ENCODE measurements at regions not wholly inside any gene's neighbourhood (a gene's known extent, or its start where the extent isn't known, plus 50 kb on each side); places are given as distances from the start of the nearest gene placed in this dataset.
"Not testable (repeated sequence)": the region's sequence is repeated elsewhere in the genome, so short reads cannot be mapped to it uniquely, and the experiment has no call there.

DNA sequence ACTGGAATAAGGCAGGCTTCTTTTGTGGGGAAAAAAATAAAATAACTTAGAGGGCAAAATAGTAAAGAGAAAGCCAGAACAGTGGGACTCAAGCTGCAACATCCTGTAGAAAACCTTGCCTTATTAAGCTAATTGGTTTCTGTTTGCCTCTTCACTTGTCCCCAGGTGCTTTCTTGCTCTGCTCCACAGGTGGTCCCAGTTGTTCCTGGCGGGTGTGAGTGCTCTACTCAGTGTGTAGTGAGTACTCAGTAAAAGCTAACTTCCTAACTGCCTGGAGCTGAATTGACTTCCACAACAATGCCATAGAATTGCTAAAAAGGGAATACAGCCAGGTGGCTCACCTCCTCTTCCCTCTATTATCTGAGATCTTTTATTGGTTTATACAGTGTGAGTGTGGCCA is 930.2 kb downstream of the C4orf33 start:
- Histone ChIP-seq H3K9ac (ENCODE audit: insufficient read length, low read depth) (no peak overlapping the region), H3K4me3 (ENCODE audit: insufficient read length, low read depth) (no peak overlapping the region), H3K4me1 (ENCODE audit: insufficient read depth, insufficient read length) (no peaks in the 10 kb centered on the region), H3K27me3 (ENCODE audit: insufficient read depth, insufficient read length) (no peaks in the 10 kb centered on the region), H3K9me3 (ENCODE audit: insufficient read depth, low read length) (peaks cover 17% of the 10 kb centered on the region; the same call in 1 of the 2 replicates), H3K36me3 (ENCODE audit: insufficient read depth, insufficient read length, low read length) (no peaks in the 10 kb centered on the region)
- DNase-seq (ENCODE audit: low read depth, low spot score) = peak; percentile 90
- TF ChIP-seq YY1 (IDR thresholded peaks at IDR 0.05; ENCODE audit: insufficient read depth, insufficient read length) (no peak), ZNF274 (IDR thresholded peaks at IDR 0.05; ENCODE audit: low read depth, low read length) (no peak), SUZ12 (IDR thresholded peaks at IDR 0.05; ENCODE audit: extremely low read depth, insufficient read depth, insufficient read length) (no peak)

DNA sequence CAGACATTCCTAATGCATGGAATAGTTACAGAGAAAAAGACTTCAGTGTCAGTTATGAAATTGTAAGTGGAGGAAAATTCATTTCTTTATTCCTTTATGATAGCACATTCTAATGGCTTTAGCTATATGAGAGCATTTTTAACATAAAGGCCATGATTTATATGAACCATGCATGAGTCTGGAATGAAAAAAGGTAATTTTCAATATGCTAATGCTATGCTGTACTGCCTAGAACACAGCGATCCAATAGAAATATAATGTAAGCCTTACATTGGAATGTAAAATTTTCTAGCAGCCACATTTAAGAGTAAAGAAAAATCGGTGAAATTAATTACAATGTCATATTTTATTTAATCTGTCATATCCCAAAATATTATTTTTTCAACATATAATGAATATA is 932.0 kb downstream of the C4orf33 start:
- no peak overlapping the region for H3K9ac ChIP-seq (ENCODE audit: insufficient read length, low read depth)
- no peak for DNase-seq (ENCODE audit: low read depth, low spot score)
- no peaks in the 10 kb centered on the region for H3K36me3 ChIP-seq (ENCODE audit: insufficient read depth, insufficient read length, low read length)
- TF ChIP-seq YY1 (IDR thresholded peaks at IDR 0.05; ENCODE audit: insufficient read depth, insufficient read length) (no peak), SUZ12 (IDR thresholded peaks at IDR 0.05; ENCODE audit: extremely low read depth, insufficient read depth, insufficient read length) (no peak), ZNF274 (IDR thresholded peaks at IDR 0.05; ENCODE audit: low read depth, low read length) (no peak)
- no peaks in the 10 kb centered on the region for H3K27me3 ChIP-seq (ENCODE audit: insufficient read depth, insufficient read length)
- peaks cover 17% of the 10 kb centered on the region; the same call in 1 of the 2 replicates for H3K9me3 ChIP-seq (ENCODE audit: insufficient read depth, low read length)
- no peak overlapping the region for H3K4me3 ChIP-seq (ENCODE audit: insufficient read length, low read depth)
- H3K4me1 ChIP-seq (ENCODE audit: insufficient read depth, insufficient read length) = no peaks in the 10 kb centered on the region

DNA sequence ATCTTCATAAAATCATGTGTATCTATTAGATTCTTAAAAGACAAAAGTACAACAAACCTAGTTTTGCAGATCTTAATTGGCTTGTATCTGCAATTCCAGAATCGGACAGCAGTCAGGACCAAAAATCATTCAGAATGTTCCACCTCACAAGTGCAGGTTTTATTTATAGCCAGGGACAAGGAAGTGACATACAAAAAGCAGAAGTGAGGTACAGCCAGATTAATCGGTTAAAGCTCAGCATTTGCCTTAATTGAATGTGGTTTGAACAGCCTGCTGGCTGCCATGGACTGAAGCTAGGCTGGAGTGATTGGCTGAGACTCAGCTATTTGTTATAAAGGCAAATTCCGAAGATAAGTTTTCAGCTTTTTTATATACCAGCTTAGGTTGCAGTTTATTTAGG is 932.6 kb downstream of the C4orf33 start:
- H3K4me3 ChIP-seq (ENCODE audit: insufficient read length, low read depth) = no peak overlapping the region
- no peak overlapping the region for H3K9ac ChIP-seq (ENCODE audit: insufficient read length, low read depth)
- no peak for DNase-seq (ENCODE audit: low read depth, low spot score)
- TF ChIP-seq YY1 (IDR thresholded peaks at IDR 0.05; ENCODE audit: insufficient read depth, insufficient read length) (no peak), ZNF274 (IDR thresholded peaks at IDR 0.05; ENCODE audit: low read depth, low read length) (no peak), SUZ12 (IDR thresholded peaks at IDR 0.05; ENCODE audit: extremely low read depth, insufficient read depth, insufficient read length) (no peak)
- peaks cover 17% of the 10 kb centered on the region; the same call in 1 of the 2 replicates for H3K9me3 ChIP-seq (ENCODE audit: insufficient read depth, low read length)
- H3K4me1 ChIP-seq (ENCODE audit: insufficient read depth, insufficient read length) = no peaks in the 10 kb centered on the region
- no peaks in the 10 kb centered on the region for H3K36me3 ChIP-seq (ENCODE audit: insufficient read depth, insufficient read length, low read length)
- no peaks in the 10 kb centered on the region for H3K27me3 ChIP-seq (ENCODE audit: insufficient read depth, insufficient read length)

DNA sequence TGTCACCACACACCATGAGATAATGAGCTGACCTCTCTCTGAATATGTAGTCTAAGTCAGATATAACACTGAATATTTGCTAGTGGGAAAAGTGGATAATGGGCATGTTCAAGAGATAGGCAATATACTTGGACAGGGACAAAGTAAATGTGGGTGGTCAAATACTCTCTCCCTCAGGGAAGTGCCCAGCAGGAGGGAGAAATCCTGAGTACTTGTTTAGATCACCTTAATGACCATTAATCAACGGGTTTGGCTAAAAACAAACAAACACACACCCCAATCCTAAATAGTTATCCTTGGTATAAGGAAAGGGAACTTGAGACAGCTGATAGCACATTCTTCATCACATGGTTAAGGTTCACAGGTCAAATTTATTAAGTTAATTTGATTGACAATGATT is 933.5 kb downstream of the C4orf33 start:
- Histone ChIP-seq H3K4me3 (ENCODE audit: insufficient read length, low read depth) (no peak overlapping the region), H3K9me3 (ENCODE audit: insufficient read depth, low read length) (peaks cover 15% of the 10 kb centered on the region; the same call in 1 of the 2 replicates), H3K36me3 (ENCODE audit: insufficient read depth, insufficient read length, low read length) (no peaks in the 10 kb centered on the region), H3K4me1 (ENCODE audit: insufficient read depth, insufficient read length) (no peaks in the 10 kb centered on the region), H3K27me3 (ENCODE audit: insufficient read depth, insufficient read length) (no peaks in the 10 kb centered on the region), H3K9ac (ENCODE audit: insufficient read length, low read depth) (no peak overlapping the region)
- TF ChIP-seq ZNF274 (IDR thresholded peaks at IDR 0.05; ENCODE audit: low read depth, low read length) = no peak
- TF ChIP-seq SUZ12 (IDR thresholded peaks at IDR 0.05; ENCODE audit: extremely low read depth, insufficient read depth, insufficient read length) = no peak
- no peak for TF ChIP-seq YY1 (IDR thresholded peaks at IDR 0.05; ENCODE audit: insufficient read depth, insufficient read length)
- no peak for DNase-seq (ENCODE audit: low read depth, low spot score)

DNA sequence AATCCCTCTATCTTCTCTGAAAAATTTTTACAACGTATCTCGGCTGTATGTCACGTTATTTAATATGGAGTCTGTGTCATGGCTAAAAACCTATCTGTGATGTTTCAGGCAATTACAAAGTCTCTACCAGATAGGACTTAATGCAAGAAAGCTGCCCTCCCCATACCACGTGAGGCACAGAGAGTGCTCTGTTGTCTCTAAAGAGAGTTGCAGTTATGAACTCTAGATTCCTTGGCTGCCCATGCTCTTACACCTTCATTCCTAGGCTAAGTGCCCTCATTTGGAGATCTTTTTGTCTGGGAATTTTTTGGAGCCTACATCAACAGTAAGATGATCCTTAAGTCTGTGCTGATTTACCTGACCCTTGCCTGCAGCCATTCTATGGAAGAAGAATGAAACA is 935.9 kb downstream of the C4orf33 start:
- H3K9me3 ChIP-seq (ENCODE audit: insufficient read depth, low read length) = no peaks in the 10 kb centered on the region
- no peaks in the 10 kb centered on the region for H3K27me3 ChIP-seq (ENCODE audit: insufficient read depth, insufficient read length)
- no peaks in the 10 kb centered on the region for H3K36me3 ChIP-seq (ENCODE audit: insufficient read depth, insufficient read length, low read length)
- no peak for TF ChIP-seq SUZ12 (IDR thresholded peaks at IDR 0.05; ENCODE audit: extremely low read depth, insufficient read depth, insufficient read length)
- TF ChIP-seq YY1 (IDR thresholded peaks at IDR 0.05; ENCODE audit: insufficient read depth, insufficient read length) = no peak
- TF ChIP-seq ZNF274 (IDR thresholded peaks at IDR 0.05; ENCODE audit: low read depth, low read length) = no peak
- no peaks in the 10 kb centered on the region for H3K4me1 ChIP-seq (ENCODE audit: insufficient read depth, insufficient read length)
- DNase-seq (ENCODE audit: low read depth, low spot score) = no peak
- no peak overlapping the region for H3K9ac ChIP-seq (ENCODE audit: insufficient read length, low read depth)
- no peak overlapping the region for H3K4me3 ChIP-seq (ENCODE audit: insufficient read length, low read depth)

DNA sequence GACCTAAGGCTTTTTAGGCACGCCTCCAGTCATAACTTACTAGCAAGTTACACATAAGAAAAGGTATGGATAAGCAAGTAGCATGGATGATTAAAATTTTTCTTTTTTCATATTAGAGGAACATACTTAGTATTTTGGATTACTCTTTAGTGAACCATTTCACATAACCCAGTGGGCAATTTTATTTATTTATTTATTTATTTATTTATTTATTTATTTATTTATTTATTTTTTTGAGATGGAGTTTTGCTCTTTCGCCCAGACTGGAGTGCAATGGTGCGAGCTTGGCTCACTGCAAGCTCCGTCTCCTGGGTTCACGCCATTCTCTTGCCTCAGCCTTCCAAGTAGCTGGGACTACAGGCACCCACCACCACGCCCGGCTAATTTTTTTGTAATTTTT is 937.7 kb downstream of the C4orf33 start:
- H3K9me3 ChIP-seq (ENCODE audit: insufficient read depth, low read length); DNase-seq (ENCODE audit: low read depth, low spot score); H3K4me3 ChIP-seq (ENCODE audit: insufficient read length, low read depth); H3K27me3 ChIP-seq (ENCODE audit: insufficient read depth, insufficient read length); H3K4me1 ChIP-seq (ENCODE audit: insufficient read depth, insufficient read length); H3K9ac ChIP-seq (ENCODE audit: insufficient read length, low read depth); H3K36me3 ChIP-seq (ENCODE audit: insufficient read depth, insufficient read length, low read length): not testable (repeated sequence)

DNA sequence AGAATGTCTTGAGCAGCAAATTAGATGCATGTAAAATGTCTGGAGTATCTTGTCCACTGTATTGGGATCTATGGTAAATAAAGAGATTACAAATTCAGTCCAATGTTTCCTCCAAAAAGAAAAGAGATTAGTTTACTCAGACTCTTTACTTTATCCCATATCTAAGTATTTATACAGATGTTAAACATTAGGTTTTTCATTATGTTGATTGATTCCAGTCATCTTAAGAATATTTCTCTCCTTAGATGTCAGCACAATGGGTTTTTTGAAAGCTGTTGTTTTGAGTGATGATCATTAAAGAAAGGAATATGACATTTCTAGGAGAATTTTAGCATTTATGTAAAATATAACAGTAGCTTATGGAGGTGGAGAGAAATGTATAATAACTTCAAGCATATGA is 938.9 kb downstream of the C4orf33 start:
- no peak overlapping the region for H3K9ac ChIP-seq (ENCODE audit: insufficient read length, low read depth)
- no peaks in the 10 kb centered on the region for H3K4me1 ChIP-seq (ENCODE audit: insufficient read depth, insufficient read length)
- H3K36me3 ChIP-seq (ENCODE audit: insufficient read depth, insufficient read length, low read length) = no peaks in the 10 kb centered on the region
- no peak for TF ChIP-seq YY1 (IDR thresholded peaks at IDR 0.05; ENCODE audit: insufficient read depth, insufficient read length)
- no peak for TF ChIP-seq ZNF274 (IDR thresholded peaks at IDR 0.05; ENCODE audit: low read depth, low read length)
- no peak for TF ChIP-seq SUZ12 (IDR thresholded peaks at IDR 0.05; ENCODE audit: extremely low read depth, insufficient read depth, insufficient read length)
- H3K9me3 ChIP-seq (ENCODE audit: insufficient read depth, low read length) = no peaks in the 10 kb centered on the region; the same call in 1 of the 2 replicates
- no peaks in the 10 kb centered on the region for H3K27me3 ChIP-seq (ENCODE audit: insufficient read depth, insufficient read length)
- no peak overlapping the region for H3K4me3 ChIP-seq (ENCODE audit: insufficient read length, low read depth)
- no peak for DNase-seq (ENCODE audit: low read depth, low spot score)

DNA sequence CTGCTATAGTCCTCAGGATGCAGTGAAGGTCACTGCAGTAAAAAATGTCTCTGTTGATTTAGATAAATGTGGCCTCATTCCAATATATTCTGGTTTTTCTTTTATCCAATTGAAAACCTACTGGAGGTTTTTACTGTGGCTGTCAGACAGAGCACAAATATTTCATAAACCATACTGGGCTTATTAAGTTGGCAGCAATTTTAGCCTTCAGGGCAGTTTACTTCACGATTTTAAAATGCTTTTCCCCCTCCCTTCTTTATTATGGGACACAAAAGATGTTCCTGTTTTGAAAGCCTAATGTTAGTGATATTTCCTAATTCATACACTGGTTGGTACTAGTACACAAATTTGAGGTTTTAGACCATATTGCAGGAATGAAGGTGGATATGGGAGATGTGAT is 939.4 kb downstream of the C4orf33 start:
- TF ChIP-seq YY1 (IDR thresholded peaks at IDR 0.05; ENCODE audit: insufficient read depth, insufficient read length) (no peak), ZNF274 (IDR thresholded peaks at IDR 0.05; ENCODE audit: low read depth, low read length) (no peak), SUZ12 (IDR thresholded peaks at IDR 0.05; ENCODE audit: extremely low read depth, insufficient read depth, insufficient read length) (no peak)
- H3K4me1 ChIP-seq (ENCODE audit: insufficient read depth, insufficient read length) = no peaks in the 10 kb centered on the region
- H3K27me3 ChIP-seq (ENCODE audit: insufficient read depth, insufficient read length) = no peaks in the 10 kb centered on the region
- no peaks in the 10 kb centered on the region for H3K36me3 ChIP-seq (ENCODE audit: insufficient read depth, insufficient read length, low read length)
- no peak overlapping the region for H3K9ac ChIP-seq (ENCODE audit: insufficient read length, low read depth)
- H3K9me3 ChIP-seq (ENCODE audit: insufficient read depth, low read length) = no peaks in the 10 kb centered on the region; the same call in 1 of the 2 replicates
- no peak overlapping the region for H3K4me3 ChIP-seq (ENCODE audit: insufficient read length, low read depth)
- no peak for DNase-seq (ENCODE audit: low read depth, low spot score)

DNA sequence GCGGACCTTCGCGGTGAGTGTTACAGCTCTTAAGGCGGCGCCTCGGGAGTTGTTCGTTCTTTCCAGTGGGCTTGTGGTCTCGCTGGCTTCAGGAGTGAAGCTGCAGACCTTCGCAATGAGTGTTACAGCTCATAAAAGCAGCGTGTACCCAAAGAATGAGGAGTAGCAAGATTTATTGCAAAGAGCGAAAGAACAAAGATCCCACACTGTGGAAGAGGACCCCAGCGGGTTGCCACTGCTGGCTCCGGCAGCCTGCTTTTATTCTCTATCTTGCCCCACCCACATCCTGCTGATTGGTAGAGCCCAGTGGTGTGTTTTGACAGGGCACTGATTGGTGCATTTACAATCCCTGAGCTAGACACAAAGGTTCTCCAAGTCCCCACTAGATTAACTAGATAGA is 941.9 kb downstream of the C4orf33 start:
- H3K9me3 ChIP-seq (ENCODE audit: insufficient read depth, low read length); H3K27me3 ChIP-seq (ENCODE audit: insufficient read depth, insufficient read length); DNase-seq (ENCODE audit: low read depth, low spot score); H3K36me3 ChIP-seq (ENCODE audit: insufficient read depth, insufficient read length, low read length); H3K4me1 ChIP-seq (ENCODE audit: insufficient read depth, insufficient read length); H3K4me3 ChIP-seq (ENCODE audit: insufficient read length, low read depth); H3K9ac ChIP-seq (ENCODE audit: insufficient read length, low read depth): not testable (repeated sequence)

DNA sequence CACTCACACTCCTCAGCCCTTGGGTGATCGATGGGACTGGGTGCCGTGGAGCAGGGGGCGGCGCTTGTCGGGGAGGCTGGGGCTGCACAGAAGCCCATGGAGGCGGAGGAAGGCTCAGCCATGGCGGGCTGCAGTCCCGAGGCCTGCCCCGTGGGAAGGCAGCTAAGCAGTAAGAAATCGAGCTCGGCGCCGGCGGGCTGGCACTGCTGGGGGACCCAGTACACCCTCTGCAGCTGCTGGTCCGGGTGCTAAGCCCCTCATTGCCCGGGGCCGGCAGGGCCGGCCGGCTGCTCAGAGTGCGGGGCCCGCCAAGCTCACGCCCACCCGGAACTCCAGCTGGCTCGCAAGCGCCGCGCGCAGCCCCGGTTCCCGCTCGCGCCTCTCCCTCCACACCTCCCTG is 942.6 kb downstream of the C4orf33 start:
- H3K4me1 ChIP-seq (ENCODE audit: insufficient read depth, insufficient read length); H3K36me3 ChIP-seq (ENCODE audit: insufficient read depth, insufficient read length, low read length); H3K27me3 ChIP-seq (ENCODE audit: insufficient read depth, insufficient read length); H3K9me3 ChIP-seq (ENCODE audit: insufficient read depth, low read length); H3K9ac ChIP-seq (ENCODE audit: insufficient read length, low read depth); DNase-seq (ENCODE audit: low read depth, low spot score); H3K4me3 ChIP-seq (ENCODE audit: insufficient read length, low read depth): not testable (repeated sequence)
